SH-SY5Y (cell line): ENCODE measurements at regions not wholly inside any gene's neighbourhood (a gene's known extent, or its start where the extent isn't known, plus 50 kb on each side); places are given as distances from the start of the nearest gene placed in this dataset.

Experiments
- GATA2 ChIP-seq: IDR thresholded peaks from 2 replicates; pipeline ENCODE4 v1.6.1; 2011; ENCODE audit warnings: mild to moderate bottlenecking, low read depth, low read length
- GATA3 ChIP-seq: IDR thresholded peaks from 2 replicates; pipeline ENCODE4 v1.6.1; 2011; ENCODE audit warnings: low read depth, mild to moderate bottlenecking, low read length, moderate library complexity

- no peak for TF ChIP-seq GATA2
- TF ChIP-seq GATA3 = no peak
Measured at GRCh38 chr1:60510162-60510561, 436.6 kb upstream of the C1orf87 start.
